HepG2 (cell line): ENCODE measurements at regions not wholly inside any gene's neighbourhood (a gene's known extent, or its start where the extent isn't known, plus 50 kb on each side); places are given as distances from the start of the nearest gene placed in this dataset.

Source experiments
- ATAC-seq: fragments of 200-7000 bp; cut with Tn5 transposase; 3 replicates; pipeline ENCODE4 v1.9.1; 2020; ENCODE audit warnings: mild to moderate bottlenecking, moderate library complexity
- BruUV-seq: library from RNA; stranded (reverse); fragments of 400-500 nt; replicated peaks from 2 replicates; lab custom pipeline; 2021; lab: Mats Ljungman, UMichigan
- CTCF ChIA-PET: fragments of 300-600 bp; formaldehyde crosslinking; extraction: SDS; loops from one replicate; lab custom pipeline; 2021; ENCODE audit warnings: low total read pairs, inconsistent platforms, low intra/inter-chr PET ratio; lab: Yijun Ruan, JAX
- POLR2A ChIA-PET: fragments of 350-600 bp; sonication (Branson Sonifier 250); formaldehyde crosslinking; loops from one replicate; lab custom pipeline; 2020; ENCODE audit warnings: antibody characterized with exemption, inconsistent platforms; lab: Yijun Ruan, JAX
- DNase-seq: peaks from one replicate; pipeline ENCODE4 v3.0.0-alpha.2; 2015; ENCODE audit warnings: low spot score
- FAIRE-seq: peaks from 3 replicates; lab custom pipeline; 2011; peaks lifted over from hg19 to GRCh38; lab: Jason Lieb, UNC
- H2AFZ ChIP-seq: one replicate; pipeline ENCODE4 v1.6.1; 2011; ENCODE audit warnings: low read length, inconsistent platforms
- H3K27ac ChIP-seq: fragments of 300-600 bp; 3 replicates; pipeline ENCODE4 v1.8.0; 2011; ENCODE audit warnings: mixed run types, mild to moderate bottlenecking, mixed read lengths, low read length, inconsistent platforms; ENCODE audit not compliant: insufficient read depth; ENCODE audit errors: extremely low read length
- H3K27me3 ChIP-seq, 2 experiments: fragments of 200-600 bp in 1 of 2; 2 replicates in 1 of 2; 3 replicates in 1 of 2; pipeline versions ENCODE4 v1.6.0 to v1.8.0; 2011; ENCODE audit warnings: low read length in 2 of 2, mild to moderate bottlenecking in 2 of 2, moderate library complexity in 2 of 2, inconsistent platforms in 1 of 2; ENCODE audit not compliant: insufficient read depth in 2 of 2, control insufficient read depth in 1 of 2
- H3K36me3 ChIP-seq, 2 experiments: fragments of 200-600 bp in 1 of 2; replicated peaks in 1 of 2; 2 replicates in 1 of 2; 3 replicates in 1 of 2; pipeline versions ENCODE4 v1.5.1 to v1.8.0; 2011; ENCODE audit warnings: low read length in 2 of 2, inconsistent platforms in 1 of 2; ENCODE audit not compliant: insufficient read depth in 2 of 2, control insufficient read depth in 1 of 2
- H3K4me1 ChIP-seq: 2 replicates; pipeline ENCODE4 v1.5.1; 2012; ENCODE audit warnings: low read length, inconsistent platforms; ENCODE audit not compliant: insufficient read depth
- H3K4me2 ChIP-seq: 2 replicates; pipeline ENCODE4 v1.6.0; 2011; ENCODE audit warnings: low read depth, low read length, inconsistent platforms
- H3K4me3 ChIP-seq, 3 experiments: fragments of 200-600 bp in 1 of 3; sonication (generic), shearing (Covaris generic) in 1 of 3; replicated peaks in 1 of 3; 2 replicates each; pipeline ENCODE4 v1.5.1; 2011 to 2016; ENCODE audit warnings: low read length in 3 of 3, inconsistent platforms in 2 of 3, low read depth in 2 of 3, mild to moderate bottlenecking in 2 of 3, control low read depth in 1 of 3, mixed read lengths in 1 of 3; ENCODE audit not compliant: insufficient read depth in 1 of 3
- H3K79me2 ChIP-seq: one replicate; pipeline ENCODE4 v1.6.1; 2011; ENCODE audit warnings: low read length, inconsistent platforms; ENCODE audit not compliant: insufficient read depth
- H3K9ac ChIP-seq: 2 replicates; pipeline ENCODE4 v1.6.0; 2011; ENCODE audit warnings: mild to moderate bottlenecking, low read depth, low read length, inconsistent platforms; ENCODE audit not compliant: insufficient read depth
- H3K9me3 ChIP-seq: 2 replicates; pipeline ENCODE4 v1.5.1; 2012; ENCODE audit warnings: mild to moderate bottlenecking, low read length
- H4K20me1 ChIP-seq: 2 replicates; pipeline ENCODE4 v1.6.0; 2011; ENCODE audit warnings: inconsistent platforms, mild to moderate bottlenecking, low read length, moderate library complexity; ENCODE audit not compliant: insufficient read depth
- ETV5 ChIP-seq: IDR thresholded peaks from 2 replicates; pipeline ENCODE4 v1.6.1; 2018; ENCODE audit warnings: missing biosample characterization, missing genetic modification reagents, inconsistent platforms, borderline replicate concordance
- IRF2 ChIP-seq: IDR thresholded peaks from 2 replicates; pipeline ENCODE4 v1.6.1; 2018; ENCODE audit warnings: missing genetic modification reagents, missing compliant biosample characterization
- ISX ChIP-seq: sonication (generic); formaldehyde crosslinking; conservative IDR thresholded peaks from 2 replicates; pipeline ENCODE4 v1.5.0; 2020; ENCODE audit warnings: missing genetic modification reagents
- MXI1 ChIP-seq: IDR thresholded peaks from 3 replicates; pipeline ENCODE4 v1.6.1; 2012; ENCODE audit warnings: low read depth, low read length, inconsistent platforms, borderline replicate concordance
- NKX3-1 ChIP-seq: sonication (generic); formaldehyde crosslinking; IDR thresholded peaks from 2 replicates; pipeline ENCODE4 v1.5.0; 2020; ENCODE audit warnings: missing genetic modification reagents
- SP140L ChIP-seq: sonication (generic); formaldehyde crosslinking; IDR thresholded peaks from 2 replicates; pipeline ENCODE4 v1.4.0; 2020; ENCODE audit warnings: missing genetic modification reagents, borderline replicate concordance
- ZBTB34 ChIP-seq: sonication (generic); formaldehyde crosslinking; IDR thresholded peaks from 2 replicates; pipeline ENCODE4 v1.8.0; 2022; ENCODE audit warnings: mild to moderate bottlenecking, missing genetic modification reagents
- ZFP1 ChIP-seq: IDR thresholded peaks from 2 replicates; pipeline ENCODE4 v1.6.1; 2016
- ZMAT3 ChIP-seq: sonication (generic); formaldehyde crosslinking; conservative IDR thresholded peaks from 2 replicates; pipeline ENCODE4 v1.7.0; 2021; ENCODE audit warnings: missing genetic modification reagents
- ZNF550 ChIP-seq: sonication (generic); formaldehyde crosslinking; IDR thresholded peaks from 2 replicates; pipeline ENCODE4 v1.4.0; 2020; ENCODE audit warnings: mild to moderate bottlenecking, missing genetic modification reagents, borderline replicate concordance
- ZNF577 ChIP-seq: sonication (generic); formaldehyde crosslinking; IDR thresholded peaks from 2 replicates; pipeline ENCODE4 v1.4.0; 2020; ENCODE audit warnings: mild to moderate bottlenecking, low read depth, missing genetic modification reagents, borderline replicate concordance
- ZSCAN22 ChIP-seq: sonication (generic); formaldehyde crosslinking; IDR thresholded peaks from 2 replicates; pipeline ENCODE4 v1.4.0; 2020; ENCODE audit warnings: mild to moderate bottlenecking, missing genetic modification reagents
- WGBS: methylation state at CpG from one replicate; pipeline ENCODE4 v1.1.6; 2017; ENCODE audit warnings: low lambda C conversion rate; 5-methylcytosine and 5-hydroxymethylcytosine counted together
- in situ Hi-C: cut with HindIII; loops from 2 replicates; pipeline ENCODE4 v1.10.0; 2017; ENCODE audit warnings: low pct_unique_long_range_greater_than_20kb; ENCODE audit not compliant: extremely low pct_ligation_motif_present
- intact Hi-C: fragments of 100-400 bp; cut with micrococcal nuclease; formaldehyde crosslinking; loops from one replicate; pipeline ENCODE4 v1.10.0; 2022; ENCODE audit not compliant: unreplicated experiment
- TF ChIP-seq, protein P1 (sequence below), 2 experiments: fragments of 450-650 bp in 1 of 2; sonication (generic) in 1 of 2; formaldehyde crosslinking; IDR thresholded peaks; 2 replicates each; pipeline versions ENCODE4 v1.5.0 to v1.8.0; 2020 to 2022; ENCODE audit warnings: mild to moderate bottlenecking in 1 of 2, missing genetic modification reagents in 1 of 2
- TF ChIP-seq, protein P2 (sequence below): sonication (generic); formaldehyde crosslinking; IDR thresholded peaks from 2 replicates; pipeline ENCODE4 v1.5.0; 2020; ENCODE audit warnings: mild to moderate bottlenecking, missing genetic modification reagents

DNA sequence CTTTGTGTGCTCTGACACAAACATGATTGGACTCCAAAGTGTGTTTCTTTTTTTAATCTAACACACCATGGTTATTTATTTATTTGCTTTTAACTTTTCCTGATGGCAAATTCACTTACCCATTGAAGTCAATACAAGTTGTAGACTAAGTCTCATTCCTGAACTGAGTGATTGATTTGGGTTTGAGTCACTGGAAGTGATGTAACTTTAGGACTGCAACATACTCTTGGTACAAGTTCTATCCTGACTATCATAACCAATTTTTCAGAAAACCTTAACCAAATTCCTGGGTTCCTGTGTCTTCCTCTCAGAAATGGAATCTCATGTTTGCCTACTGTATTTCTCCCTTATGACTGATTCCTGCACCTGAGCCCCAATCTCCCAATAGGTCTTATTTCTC, 590.0 kb upstream of the ROBO1 start:
- ChIA-PET CTCF (no interaction called here), POLR2A (no interaction called here)
- H3K79me2 ChIP-seq, result no peaks in the 10 kb centered on the region
- no peaks in the 10 kb centered on the region for H3K36me3 ChIP-seq
- H3K27ac ChIP-seq, result no peak overlapping the region
- in situ Hi-C loops, result no loop called here
- H3K9me3 ChIP-seq, result no peaks in the 10 kb centered on the region
- H3K4me2 ChIP-seq, result no peak overlapping the region
- H3K9ac ChIP-seq, result no peak overlapping the region
- H3K4me1 ChIP-seq, result no peaks in the 10 kb centered on the region
- no peak for TF ChIP-seq ZNF577
- FAIRE-seq (no peak), ATAC-seq (no peak), DNase-seq (no peak)
- no peaks in the 10 kb centered on the region for H4K20me1 ChIP-seq
- no peak overlapping the region for H2AFZ ChIP-seq
- no TSS peak for BruUV-seq
- intact Hi-C loops, result no loop called here
- no peak overlapping the region for H3K4me3 ChIP-seq
- no peaks in the 10 kb centered on the region for H3K27me3 ChIP-seq

DNA sequence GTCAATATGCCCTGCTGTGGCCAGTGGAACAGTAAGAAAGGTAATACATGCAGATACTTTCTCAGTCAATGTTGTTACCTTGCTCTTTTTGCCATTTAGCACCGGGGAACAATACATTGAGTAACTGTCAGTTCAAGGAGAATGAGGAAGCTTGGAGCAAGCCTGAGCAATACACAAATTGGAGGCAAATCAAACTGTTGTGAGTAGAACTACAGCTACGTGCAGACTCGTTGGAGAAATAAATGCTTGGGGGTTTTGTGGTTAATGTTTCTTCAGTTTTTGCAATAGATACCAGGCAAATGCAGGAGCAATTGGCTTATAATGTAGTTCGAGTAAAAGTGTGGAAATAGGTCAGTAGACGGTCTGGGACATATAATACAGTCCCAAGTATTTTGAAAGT, 587.3 kb upstream of the ROBO1 start:
- Histone ChIP-seq H3K9me3 (no peaks in the 10 kb centered on the region), H3K4me1 (no peaks in the 10 kb centered on the region), H3K27me3 (no peaks in the 10 kb centered on the region), H3K4me3 (no peak overlapping the region), H3K27ac (no peak overlapping the region), H3K36me3 (no peaks in the 10 kb centered on the region), H4K20me1 (no peaks in the 10 kb centered on the region), H3K4me2 (no peak overlapping the region), H2AFZ (no peak overlapping the region), H3K79me2 (no peaks in the 10 kb centered on the region), H3K9ac (no peak overlapping the region)
- in situ Hi-C loops, result no loop called here
- ChIA-PET POLR2A (no interaction called here), CTCF (no interaction called here)
- WGBS, result 5% methylated on average over 5 of the region's 5 CpGs
- DNase-seq (no peak), ATAC-seq (no peak), FAIRE-seq (no peak)
- no TSS peak for BruUV-seq
- intact Hi-C loops, result no loop called here
- TF ChIP-seq ZBTB34 (CRISPR knock-in tag), result no peak
- no peak for TF ChIP-seq NKX3-1 (CRISPR knock-in tag)
- TF ChIP-seq ISX (CRISPR knock-in tag), result no peak
- no peak for TF ChIP-seq ZMAT3 (CRISPR knock-in tag)
- TF ChIP-seq, protein P1, sequence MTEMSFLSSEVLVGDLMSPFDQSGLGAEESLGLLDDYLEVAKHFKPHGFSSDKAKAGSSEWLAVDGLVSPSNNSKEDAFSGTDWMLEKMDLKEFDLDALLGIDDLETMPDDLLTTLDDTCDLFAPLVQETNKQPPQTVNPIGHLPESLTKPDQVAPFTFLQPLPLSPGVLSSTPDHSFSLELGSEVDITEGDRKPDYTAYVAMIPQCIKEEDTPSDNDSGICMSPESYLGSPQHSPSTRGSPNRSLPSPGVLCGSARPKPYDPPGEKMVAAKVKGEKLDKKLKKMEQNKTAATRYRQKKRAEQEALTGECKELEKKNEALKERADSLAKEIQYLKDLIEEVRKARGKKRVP (CRISPR knock-in tag; IDR thresholded peaks at IDR 0.05), result no peak
- TF ChIP-seq ETV5, result no peak
- TF ChIP-seq SP140L (CRISPR knock-in tag), result no peak
- no peak for TF ChIP-seq ZNF550
- TF ChIP-seq, protein P2, sequence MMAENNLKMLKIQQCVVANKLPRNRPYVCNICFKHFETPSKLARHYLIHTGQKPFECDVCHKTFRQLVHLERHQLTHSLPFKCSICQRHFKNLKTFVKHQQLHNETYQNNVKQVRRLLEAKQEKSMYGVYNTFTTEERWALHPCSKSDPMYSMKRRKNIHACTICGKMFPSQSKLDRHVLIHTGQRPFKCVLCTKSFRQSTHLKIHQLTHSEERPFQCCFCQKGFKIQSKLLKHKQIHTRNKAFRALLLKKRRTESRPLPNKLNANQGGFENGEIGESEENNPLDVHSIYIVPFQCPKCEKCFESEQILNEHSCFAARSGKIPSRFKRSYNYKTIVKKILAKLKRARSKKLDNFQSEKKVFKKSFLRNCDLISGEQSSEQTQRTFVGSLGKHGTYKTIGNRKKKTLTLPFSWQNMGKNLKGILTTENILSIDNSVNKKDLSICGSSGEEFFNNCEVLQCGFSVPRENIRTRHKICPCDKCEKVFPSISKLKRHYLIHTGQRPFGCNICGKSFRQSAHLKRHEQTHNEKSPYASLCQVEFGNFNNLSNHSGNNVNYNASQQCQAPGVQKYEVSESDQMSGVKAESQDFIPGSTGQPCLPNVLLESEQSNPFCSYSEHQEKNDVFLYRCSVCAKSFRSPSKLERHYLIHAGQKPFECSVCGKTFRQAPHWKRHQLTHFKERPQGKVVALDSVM (CRISPR knock-in tag), result no peak
- no peak for TF ChIP-seq IRF2 (CRISPR knock-in tag)
- no peak for TF ChIP-seq MXI1
- no peak for TF ChIP-seq ZSCAN22 (CRISPR knock-in tag)
- TF ChIP-seq ZFP1 (CRISPR knock-in tag), result no peak
